ENCODE measurements at regions not wholly inside any gene's neighbourhood (a gene's known extent, or its start where the extent isn't known, plus 50 kb on each side); places are given as distances from the start of the nearest gene placed in this dataset.

DNA sequence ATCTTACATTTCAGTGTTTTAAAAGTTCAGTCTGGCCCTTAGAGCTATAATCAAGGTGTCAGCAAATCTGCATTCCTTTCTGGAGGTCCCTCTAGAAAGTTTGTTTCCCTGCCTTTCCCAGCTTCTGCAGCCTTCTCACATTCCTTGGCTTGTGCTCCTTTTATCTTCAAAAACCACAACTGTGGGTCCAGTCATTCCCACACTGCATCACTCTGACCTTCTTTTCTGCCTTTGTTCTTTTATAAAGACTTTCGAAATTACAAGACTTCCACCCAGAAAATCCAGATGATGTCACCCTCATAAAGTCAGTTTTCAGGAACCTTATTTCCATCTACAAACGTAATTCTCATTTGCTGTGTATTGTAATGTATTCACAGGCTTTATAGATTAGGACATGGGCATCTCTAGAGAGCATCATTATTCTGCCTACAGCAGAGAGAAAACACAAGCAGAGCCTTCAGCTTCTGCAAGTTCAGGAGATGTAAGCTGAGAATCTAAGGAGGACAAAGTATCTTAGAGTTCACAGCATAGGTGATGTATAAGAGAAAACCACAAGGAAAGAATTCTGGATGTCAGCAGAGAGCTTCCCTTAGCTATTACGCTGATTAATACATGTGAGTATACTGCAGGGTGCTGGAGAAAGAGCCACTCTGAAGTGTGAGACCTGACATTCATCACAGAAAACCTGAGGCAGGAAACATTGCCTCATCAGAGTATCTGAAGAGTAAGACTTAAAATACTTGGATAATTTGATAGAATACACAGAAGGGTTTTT lies 1100.2 kb downstream of the CBLN2 start:
- Histone ChIP-seq H3K9me3 (ENCODE audit: control insufficient read depth, insufficient read depth, low read length) (no peaks in the 10 kb centered on the region), H3K4me1 (ENCODE audit: control insufficient read depth, insufficient read depth, low read length) (no peaks in the 10 kb centered on the region), H3K27me3 (ENCODE audit: control insufficient read depth, insufficient read depth, low read length) (no peaks in the 10 kb centered on the region), H3K4me3 (ENCODE audit: low read depth, low read length) (no peak overlapping the region), H3K9ac (ENCODE audit: low read depth, low read length) (no peak overlapping the region), H3K36me3 (ENCODE audit: control insufficient read depth, insufficient read depth, low read length) (no peaks in the 10 kb centered on the region)

DNA sequence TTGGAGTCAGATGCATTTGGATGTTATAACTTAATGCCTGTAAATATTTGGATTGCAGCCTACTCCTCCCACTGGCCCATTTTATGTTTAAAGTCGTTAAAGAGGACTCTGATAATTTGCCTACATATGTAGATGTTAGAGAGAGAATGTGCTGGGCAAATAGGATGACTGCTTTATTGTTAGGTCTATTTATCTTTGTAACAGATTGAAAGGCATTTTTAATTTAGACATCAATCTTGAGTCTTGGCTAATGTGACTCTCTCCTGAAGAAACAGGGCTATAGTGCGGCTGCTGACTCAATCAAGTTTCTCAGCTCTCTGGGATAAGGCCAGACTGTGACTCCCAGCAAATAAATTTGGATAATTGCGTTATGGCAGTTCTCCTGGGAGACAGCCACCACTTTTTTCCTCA lies 1101.4 kb downstream of the CBLN2 start:
- H3K9ac ChIP-seq (ENCODE audit: low read depth, low read length) = no peak overlapping the region
- H3K4me3 ChIP-seq (ENCODE audit: low read depth, low read length) = no peak overlapping the region
- H3K9me3 ChIP-seq (ENCODE audit: control insufficient read depth, insufficient read depth, low read length) = no peaks in the 10 kb centered on the region
- H3K4me1 ChIP-seq (ENCODE audit: control insufficient read depth, insufficient read depth, low read length) = no peaks in the 10 kb centered on the region
- H3K36me3 ChIP-seq (ENCODE audit: control insufficient read depth, insufficient read depth, low read length) = no peaks in the 10 kb centered on the region
- no peaks in the 10 kb centered on the region for H3K27me3 ChIP-seq (ENCODE audit: control insufficient read depth, insufficient read depth, low read length)

DNA sequence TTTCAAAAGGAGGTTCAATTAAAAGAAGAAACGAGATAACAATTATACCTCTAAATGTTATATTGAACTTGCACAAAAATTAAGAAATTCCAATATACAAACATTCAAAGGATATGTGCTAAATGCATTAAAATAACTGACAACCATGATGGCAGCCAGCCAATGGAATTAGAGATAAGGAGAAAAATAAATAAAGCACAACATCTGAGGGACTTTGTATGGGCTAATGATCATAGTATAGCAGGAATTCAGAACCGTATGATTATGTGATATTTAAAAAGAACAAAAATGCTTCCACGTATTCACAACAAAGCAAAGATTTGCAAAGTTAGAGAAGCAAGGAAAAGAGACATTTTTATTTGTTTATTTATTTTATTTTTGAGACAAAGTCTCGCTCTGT lies 1103.0 kb downstream of the CBLN2 start:
- H3K4me1 ChIP-seq (ENCODE audit: control insufficient read depth, insufficient read depth, low read length) = no peaks in the 10 kb centered on the region
- no peak overlapping the region for H3K4me3 ChIP-seq (ENCODE audit: low read depth, low read length)
- no peaks in the 10 kb centered on the region for H3K27me3 ChIP-seq (ENCODE audit: control insufficient read depth, insufficient read depth, low read length)
- no peak overlapping the region for H3K9ac ChIP-seq (ENCODE audit: low read depth, low read length)
- no peaks in the 10 kb centered on the region for H3K36me3 ChIP-seq (ENCODE audit: control insufficient read depth, insufficient read depth, low read length)
- H3K9me3 ChIP-seq (ENCODE audit: control insufficient read depth, insufficient read depth, low read length) = no peaks in the 10 kb centered on the region

DNA sequence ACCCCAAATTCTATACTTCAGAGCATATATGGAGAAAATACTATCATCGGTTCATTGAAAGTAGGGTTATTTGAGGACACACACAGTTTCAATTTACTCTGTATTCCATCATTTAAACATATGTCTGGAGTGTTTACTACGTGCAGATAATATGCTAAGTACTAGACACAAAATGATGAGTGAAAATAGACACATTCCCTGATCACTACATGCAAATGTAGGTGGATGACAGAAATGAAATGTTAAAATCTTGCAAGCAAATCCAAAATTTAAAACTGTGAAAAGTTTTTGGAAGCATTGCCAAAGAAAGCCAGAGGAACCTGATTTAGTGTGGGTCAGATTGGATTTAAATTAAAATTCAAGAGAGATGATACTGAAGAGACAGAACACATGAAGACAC lies 1106.6 kb downstream of the CBLN2 start:
- Histone ChIP-seq H3K9me3 (ENCODE audit: control insufficient read depth, insufficient read depth, low read length) (no peaks in the 10 kb centered on the region), H3K4me1 (ENCODE audit: control insufficient read depth, insufficient read depth, low read length) (no peaks in the 10 kb centered on the region), H3K36me3 (ENCODE audit: control insufficient read depth, insufficient read depth, low read length) (no peaks in the 10 kb centered on the region), H3K4me3 (ENCODE audit: low read depth, low read length) (no peak overlapping the region), H3K27me3 (ENCODE audit: control insufficient read depth, insufficient read depth, low read length) (no peaks in the 10 kb centered on the region), H3K9ac (ENCODE audit: low read depth, low read length) (no peak overlapping the region)

DNA sequence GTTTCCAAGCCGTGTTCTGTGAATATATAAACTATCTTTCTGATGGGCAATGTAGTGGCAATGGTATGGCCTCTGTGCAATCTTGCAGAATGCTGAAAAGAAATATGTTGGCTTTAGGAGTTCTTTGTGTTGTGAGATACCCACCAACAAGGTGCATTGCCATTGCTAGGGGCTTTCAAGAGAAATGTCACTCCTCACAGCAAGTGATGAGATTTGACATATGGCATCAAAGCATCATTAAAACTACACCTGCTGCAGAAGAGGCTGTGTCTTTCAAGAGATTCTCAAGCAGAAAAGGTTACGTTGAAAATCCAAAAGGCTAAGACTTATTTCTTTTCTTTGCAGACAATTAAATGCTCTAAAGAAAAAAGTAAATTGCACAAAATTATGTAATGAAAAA lies 1110.8 kb downstream of the CBLN2 start:
- no peaks in the 10 kb centered on the region for H3K9me3 ChIP-seq (ENCODE audit: control insufficient read depth, insufficient read depth, low read length)
- no peaks in the 10 kb centered on the region for H3K4me1 ChIP-seq (ENCODE audit: control insufficient read depth, insufficient read depth, low read length)
- no peak overlapping the region for H3K4me3 ChIP-seq (ENCODE audit: low read depth, low read length)
- H3K9ac ChIP-seq (ENCODE audit: low read depth, low read length) = no peak overlapping the region
- H3K36me3 ChIP-seq (ENCODE audit: control insufficient read depth, insufficient read depth, low read length) = no peaks in the 10 kb centered on the region
- H3K27me3 ChIP-seq (ENCODE audit: control insufficient read depth, insufficient read depth, low read length) = no peaks in the 10 kb centered on the region

DNA sequence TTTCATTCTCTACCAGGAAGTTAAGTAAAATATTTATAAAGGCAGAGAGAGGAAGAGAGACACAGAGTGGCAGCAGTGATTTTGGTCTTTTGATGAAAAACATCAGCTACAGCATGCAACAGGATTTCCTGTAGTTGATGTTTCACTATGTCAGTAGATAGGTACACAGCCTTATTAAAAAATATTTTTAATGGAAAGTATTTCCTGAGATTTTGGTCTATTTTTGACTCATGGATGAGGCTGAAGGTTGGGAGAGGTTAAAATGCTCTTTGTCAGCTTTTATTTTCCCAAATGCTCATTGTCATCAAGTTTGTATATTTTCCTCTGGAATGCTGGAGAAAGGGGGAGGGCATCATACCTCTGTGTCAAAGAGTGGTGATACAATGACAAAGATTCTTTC lies 1112.5 kb downstream of the CBLN2 start:
- H3K4me3 ChIP-seq (ENCODE audit: low read depth, low read length) = no peak overlapping the region
- no peaks in the 10 kb centered on the region for H3K27me3 ChIP-seq (ENCODE audit: control insufficient read depth, insufficient read depth, low read length)
- H3K4me1 ChIP-seq (ENCODE audit: control insufficient read depth, insufficient read depth, low read length) = no peaks in the 10 kb centered on the region
- H3K9me3 ChIP-seq (ENCODE audit: control insufficient read depth, insufficient read depth, low read length) = no peaks in the 10 kb centered on the region
- no peak overlapping the region for H3K9ac ChIP-seq (ENCODE audit: low read depth, low read length)
- no peaks in the 10 kb centered on the region for H3K36me3 ChIP-seq (ENCODE audit: control insufficient read depth, insufficient read depth, low read length)

DNA sequence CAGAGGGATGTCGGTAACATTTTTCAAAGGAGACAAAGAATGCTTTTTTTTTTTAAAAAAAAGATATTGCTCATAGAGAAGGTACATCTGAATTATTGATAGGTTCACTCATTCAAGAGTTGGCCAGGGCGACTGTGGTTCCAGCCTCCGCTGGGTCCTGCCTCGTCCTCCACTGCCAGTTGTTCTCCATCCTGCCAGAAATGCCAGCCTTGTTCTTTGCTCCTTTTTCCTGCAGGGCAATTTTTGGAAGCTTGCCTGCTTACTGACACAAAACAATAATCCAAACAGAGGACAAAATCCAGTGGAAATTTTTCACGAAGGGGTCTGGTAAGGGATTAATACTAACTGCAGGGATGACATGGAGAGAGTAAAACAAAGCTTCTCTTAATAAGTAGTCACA lies 1113.0 kb downstream of the CBLN2 start:
- H3K27me3 ChIP-seq (ENCODE audit: control insufficient read depth, insufficient read depth, low read length) = no peaks in the 10 kb centered on the region
- no peak overlapping the region for H3K4me3 ChIP-seq (ENCODE audit: low read depth, low read length)
- H3K9me3 ChIP-seq (ENCODE audit: control insufficient read depth, insufficient read depth, low read length) = no peaks in the 10 kb centered on the region

DNA sequence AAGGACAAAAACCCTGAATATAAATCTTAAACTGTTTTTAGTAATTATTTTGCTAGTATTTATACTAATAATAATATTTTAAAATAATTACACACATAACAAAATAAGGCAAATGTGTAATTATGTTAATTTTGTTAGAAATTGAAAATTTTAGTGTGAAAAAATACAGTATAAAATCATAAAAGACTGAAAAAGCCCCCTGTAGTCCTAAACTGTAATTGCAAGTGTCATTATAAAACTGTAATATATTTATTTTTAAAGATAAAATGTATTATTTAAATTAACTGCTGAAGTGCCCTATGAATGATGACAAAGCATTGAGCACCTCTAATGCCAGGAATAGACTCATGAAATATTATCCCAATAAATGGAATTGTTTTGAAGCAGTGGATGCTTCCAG lies 1117.7 kb downstream of the CBLN2 start:
- no peak overlapping the region for H3K9ac ChIP-seq (ENCODE audit: low read depth, low read length)
- no peaks in the 10 kb centered on the region for H3K9me3 ChIP-seq (ENCODE audit: control insufficient read depth, insufficient read depth, low read length)
- no peaks in the 10 kb centered on the region for H3K4me1 ChIP-seq (ENCODE audit: control insufficient read depth, insufficient read depth, low read length)
- no peaks in the 10 kb centered on the region for H3K27me3 ChIP-seq (ENCODE audit: control insufficient read depth, insufficient read depth, low read length)
- no peaks in the 10 kb centered on the region for H3K36me3 ChIP-seq (ENCODE audit: control insufficient read depth, insufficient read depth, low read length)
- H3K4me3 ChIP-seq (ENCODE audit: low read depth, low read length) = no peak overlapping the region

More for the DNA sequence above, 1113.0 kb downstream of the CBLN2 start:
- Histone ChIP-seq H3K36me3 (ENCODE audit: control insufficient read depth, insufficient read depth, low read length) (no peaks in the 10 kb centered on the region), H3K9ac (ENCODE audit: low read depth, low read length) (no peak overlapping the region), H3K4me1 (ENCODE audit: control insufficient read depth, insufficient read depth, low read length) (no peaks in the 10 kb centered on the region)

DNA sequence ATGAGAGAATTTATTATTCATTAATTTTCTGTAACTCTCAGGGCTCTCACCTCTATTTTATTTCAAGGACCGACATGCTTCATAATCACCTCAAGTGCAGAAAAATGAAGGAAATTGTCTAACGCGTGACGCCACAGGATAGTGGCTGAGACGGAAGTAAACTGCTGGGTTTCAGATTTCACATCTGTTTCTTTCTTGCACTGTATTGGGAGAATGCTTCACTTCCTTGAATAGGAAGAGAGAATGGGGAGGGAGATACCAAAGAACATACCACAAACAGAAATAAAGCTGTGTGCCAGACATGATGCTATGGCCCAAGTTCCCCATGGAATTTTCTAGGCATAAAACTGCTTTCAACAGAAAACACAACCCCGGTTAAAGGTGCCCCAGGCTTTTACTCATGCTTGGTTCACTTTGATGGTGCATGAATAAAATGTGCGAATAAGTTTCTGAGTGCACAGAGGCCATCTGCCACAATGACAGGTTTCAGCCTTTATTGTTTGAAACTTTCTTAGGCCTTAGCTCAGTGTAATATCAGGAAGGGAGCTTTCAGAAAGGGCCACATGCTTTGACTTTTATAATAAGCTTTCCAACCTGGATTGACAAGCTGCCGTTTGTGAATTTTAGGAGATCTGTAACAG lies 1116.4 kb downstream of the SOCS6 start:
- Histone ChIP-seq H3K4me3 (ENCODE audit: low read depth, low read length) (no peak overlapping the region), H3K9ac (ENCODE audit: low read depth, low read length) (no peak overlapping the region), H3K27me3 (ENCODE audit: control insufficient read depth, insufficient read depth, low read length) (no peaks in the 10 kb centered on the region), H3K4me1 (ENCODE audit: control insufficient read depth, insufficient read depth, low read length) (no peaks in the 10 kb centered on the region), H3K9me3 (ENCODE audit: control insufficient read depth, insufficient read depth, low read length) (no peaks in the 10 kb centered on the region), H3K36me3 (ENCODE audit: control insufficient read depth, insufficient read depth, low read length) (no peaks in the 10 kb centered on the region)

DNA sequence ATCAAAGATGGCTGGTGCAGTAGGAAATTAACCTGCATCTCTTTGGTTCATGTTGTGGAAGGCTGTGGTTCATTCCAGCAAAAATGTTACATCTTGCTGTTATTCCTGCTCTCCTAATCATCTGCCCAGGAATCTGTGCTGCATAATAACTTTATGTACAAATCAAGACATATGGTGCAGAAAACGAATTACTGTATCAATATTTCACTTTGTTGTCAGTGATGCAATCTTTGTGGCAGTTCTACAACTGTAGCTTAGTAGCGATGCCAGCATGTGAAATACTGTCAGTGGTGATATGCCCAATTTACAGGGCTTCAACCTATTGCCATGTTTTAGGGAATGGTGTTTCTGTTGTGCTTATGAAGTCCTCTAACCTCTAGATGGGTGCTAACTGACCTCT lies 1114.7 kb downstream of the SOCS6 start:
- Histone ChIP-seq H3K9ac (ENCODE audit: low read depth, low read length) (no peak overlapping the region), H3K4me3 (ENCODE audit: low read depth, low read length) (no peak overlapping the region), H3K9me3 (ENCODE audit: control insufficient read depth, insufficient read depth, low read length) (no peaks in the 10 kb centered on the region), H3K36me3 (ENCODE audit: control insufficient read depth, insufficient read depth, low read length) (no peaks in the 10 kb centered on the region), H3K27me3 (ENCODE audit: control insufficient read depth, insufficient read depth, low read length) (no peaks in the 10 kb centered on the region), H3K4me1 (ENCODE audit: control insufficient read depth, insufficient read depth, low read length) (no peaks in the 10 kb centered on the region)

DNA sequence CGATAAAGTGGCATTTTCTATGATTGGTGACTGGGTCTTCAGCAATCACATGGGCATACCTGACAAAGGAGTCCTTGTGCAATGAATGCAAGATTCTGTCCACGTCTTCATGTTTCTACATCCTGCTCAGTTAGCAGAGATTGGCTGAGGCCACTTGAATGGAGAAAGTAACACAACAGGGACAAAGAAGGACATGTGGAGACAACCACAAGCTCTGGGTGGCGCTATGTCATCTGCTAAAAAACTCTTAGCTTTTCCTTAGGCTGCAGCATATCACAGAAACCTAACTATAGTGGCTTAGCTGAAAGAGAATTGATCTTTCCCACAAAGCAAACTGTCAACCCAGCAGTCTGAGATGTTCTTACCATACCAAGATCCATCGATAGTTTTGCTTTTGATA lies 1109.7 kb downstream of the SOCS6 start:
- Histone ChIP-seq H3K36me3 (ENCODE audit: control insufficient read depth, insufficient read depth, low read length) (no peaks in the 10 kb centered on the region), H3K27me3 (ENCODE audit: control insufficient read depth, insufficient read depth, low read length) (no peaks in the 10 kb centered on the region), H3K9ac (ENCODE audit: low read depth, low read length) (no peak overlapping the region), H3K9me3 (ENCODE audit: control insufficient read depth, insufficient read depth, low read length) (no peaks in the 10 kb centered on the region), H3K4me1 (ENCODE audit: control insufficient read depth, insufficient read depth, low read length) (no peaks in the 10 kb centered on the region), H3K4me3 (ENCODE audit: low read depth, low read length) (no peak overlapping the region)

DNA sequence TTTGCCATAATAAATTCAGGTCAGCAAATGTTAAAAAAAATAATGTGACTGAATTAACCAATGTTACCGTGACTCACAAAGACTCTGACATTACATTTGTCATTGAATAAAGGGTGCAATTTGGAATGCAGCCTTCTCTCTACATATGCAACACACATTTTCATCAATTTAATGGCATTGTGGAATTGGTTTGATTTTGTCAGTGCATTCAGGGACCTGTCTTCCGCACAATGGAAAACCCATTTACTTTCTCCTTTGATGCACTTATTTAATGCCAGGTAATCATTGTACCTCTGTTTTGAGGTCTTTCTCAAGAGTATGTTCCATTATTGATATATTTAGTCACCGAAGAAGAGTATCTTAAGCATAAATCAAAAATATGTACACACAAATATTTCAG lies 1099.3 kb downstream of the SOCS6 start:
- no peak overlapping the region for H3K9ac ChIP-seq (ENCODE audit: low read depth, low read length)
- H3K9me3 ChIP-seq (ENCODE audit: control insufficient read depth, insufficient read depth, low read length) = no peaks in the 10 kb centered on the region
- no peaks in the 10 kb centered on the region for H3K36me3 ChIP-seq (ENCODE audit: control insufficient read depth, insufficient read depth, low read length)
- H3K4me3 ChIP-seq (ENCODE audit: low read depth, low read length) = no peak overlapping the region
- no peaks in the 10 kb centered on the region for H3K4me1 ChIP-seq (ENCODE audit: control insufficient read depth, insufficient read depth, low read length)
- no peaks in the 10 kb centered on the region for H3K27me3 ChIP-seq (ENCODE audit: control insufficient read depth, insufficient read depth, low read length)
